Fibroblast of villous mesenchyme (primary cell): ENCODE measurements at regions not wholly inside any gene's neighbourhood (a gene's known extent, or its start where the extent isn't known, plus 50 kb on each side); places are given as distances from the start of the nearest gene placed in this dataset.

ENCODE experiments used
- DNase-seq: peaks from one replicate; pipeline ENCODE4 v3.0.0-alpha.2; 2010; ENCODE audit warnings: low read depth
- H3K4me3 ChIP-seq: 2 replicates; pipeline ENCODE4 v1.5.1; 2011; ENCODE audit warnings: low read depth, mild to moderate bottlenecking, low read length
- CTCF ChIP-seq: IDR thresholded peaks from 2 replicates; pipeline ENCODE4 v1.5.1; 2012; ENCODE audit warnings: low read depth, mild to moderate bottlenecking, low read length; ENCODE audit not compliant: insufficient read depth

GRCh38 chr13:26456650-26457049, 100.8 kb upstream of the WASF3 start:
- no peak for DNase-seq
- no peak overlapping the region for H3K4me3 ChIP-seq
- no peak for TF ChIP-seq CTCF

GRCh38 chr13:26457212-26457611, 100.3 kb upstream of the WASF3 start:
- DNase-seq = no peak
- no peak overlapping the region for H3K4me3 ChIP-seq
- TF ChIP-seq CTCF = no peak

GRCh38 chr13:26458196-26458749, 99.2 kb upstream of the WASF3 start:
- TF ChIP-seq CTCF = no peak
- DNase-seq = no peak
- H3K4me3 ChIP-seq = no peak overlapping the region

GRCh38 chr13:26459276-26460131, 98.0 kb upstream of the WASF3 start:
- DNase-seq = no peak

GRCh38 chr13:26460648-26461047, 96.8 kb upstream of the WASF3 start:
- no peak overlapping the region for H3K4me3 ChIP-seq
- TF ChIP-seq CTCF = no peak
- DNase-seq = peak; percentile 51

More at GRCh38 chr13:26459276-26460131, 98.0 kb upstream of the WASF3 start:
- no peak overlapping the region for H3K4me3 ChIP-seq
- no peak for TF ChIP-seq CTCF

GRCh38 chr13:26463296-26463695, 94.2 kb upstream of the WASF3 start:
- no peak for TF ChIP-seq CTCF
- no peak for DNase-seq
- H3K4me3 ChIP-seq = no peak overlapping the region
